GM19035 (cell line): ENCODE measurements at regions not wholly inside any gene's neighbourhood (a gene's known extent, or its start where the extent isn't known, plus 50 kb on each side); places are given as distances from the start of the nearest gene placed in this dataset.

Source experiments
- ATAC-seq: cut with Tn5 transposase; IDR thresholded peaks from one replicate; pipeline ENCODE4 v1.9.1; 2021; ENCODE audit not compliant: unreplicated experiment

DNA sequence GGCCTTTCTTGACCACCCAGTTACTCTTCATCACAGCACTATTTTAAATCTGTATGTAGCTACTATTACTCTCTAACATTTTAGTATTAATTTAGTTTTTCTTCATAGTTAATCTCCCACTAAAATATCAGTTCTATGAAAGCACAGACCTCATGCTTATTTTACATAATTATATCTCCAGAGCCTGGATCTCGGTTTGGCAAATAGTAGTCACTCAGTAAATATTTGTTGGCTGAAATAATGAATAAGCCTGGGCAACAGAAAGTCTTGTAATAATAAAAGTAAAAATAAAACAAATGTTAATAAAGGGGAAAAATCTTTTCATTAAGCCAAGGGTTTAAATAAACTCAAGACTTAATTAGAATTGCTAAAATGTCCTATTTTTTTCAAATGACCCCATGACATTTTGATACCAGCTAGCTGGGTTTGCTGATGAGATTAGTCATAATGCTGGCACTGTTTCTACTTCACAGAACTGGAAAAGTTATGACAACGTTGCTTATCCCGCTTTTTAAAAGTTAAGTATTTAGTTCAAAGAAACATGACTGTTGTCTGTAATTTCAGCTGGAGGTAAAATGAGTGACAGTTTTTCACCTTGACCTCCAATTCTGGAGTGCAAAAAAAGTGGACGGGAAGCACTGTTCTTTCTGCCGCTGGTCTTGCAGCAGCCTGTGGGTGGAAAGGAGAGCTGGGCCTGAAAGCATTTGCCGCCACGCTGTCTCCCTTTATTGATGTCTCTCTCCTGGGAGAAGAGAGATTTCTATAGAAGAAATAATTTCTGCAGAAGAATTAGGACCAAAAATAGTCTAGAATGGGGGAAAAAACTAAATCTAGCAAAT lies 85.2 kb upstream of the SPATA13 start:
- ATAC-seq: no peak

DNA sequence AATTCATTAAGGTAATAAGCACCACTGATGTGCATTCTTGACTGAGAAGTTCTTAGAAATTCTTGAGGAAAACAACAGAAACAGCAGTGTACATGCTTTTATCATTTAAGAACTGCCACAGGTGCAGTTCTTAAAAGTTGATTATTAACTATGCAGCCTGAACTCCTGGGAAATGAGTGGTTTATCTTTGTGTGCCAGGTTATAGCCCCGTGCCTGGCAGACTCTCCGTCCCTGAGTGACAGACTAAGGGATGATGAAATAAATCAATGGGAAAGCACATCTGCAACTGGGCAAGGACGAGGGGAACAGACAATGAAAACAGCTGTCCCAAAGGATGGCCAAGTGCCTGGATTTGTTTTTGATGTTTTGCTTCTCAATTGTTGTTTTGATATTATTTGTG lies 84.4 kb upstream of the SPATA13 start:
- ATAC-seq: no peak

DNA sequence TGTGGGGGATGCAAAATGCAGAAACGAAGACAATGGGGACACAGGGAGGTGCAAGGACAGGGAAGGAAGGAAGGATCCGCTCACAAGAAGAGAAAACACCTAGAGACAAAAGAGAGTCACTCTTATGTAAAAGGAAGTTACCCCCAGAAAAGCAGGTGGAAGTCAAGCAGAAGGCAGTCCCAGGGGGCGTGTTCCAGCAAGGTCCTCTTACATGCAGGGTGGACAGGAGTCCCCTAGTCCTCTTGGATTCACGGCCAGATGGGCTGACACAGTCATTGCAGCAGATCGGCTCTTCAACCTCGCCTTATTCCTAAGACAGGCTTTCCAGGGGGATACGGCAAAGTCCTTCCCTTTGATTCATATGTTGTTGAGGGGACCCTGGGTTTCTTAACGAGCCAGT lies 83.9 kb upstream of the SPATA13 start:
- no peak for ATAC-seq

DNA sequence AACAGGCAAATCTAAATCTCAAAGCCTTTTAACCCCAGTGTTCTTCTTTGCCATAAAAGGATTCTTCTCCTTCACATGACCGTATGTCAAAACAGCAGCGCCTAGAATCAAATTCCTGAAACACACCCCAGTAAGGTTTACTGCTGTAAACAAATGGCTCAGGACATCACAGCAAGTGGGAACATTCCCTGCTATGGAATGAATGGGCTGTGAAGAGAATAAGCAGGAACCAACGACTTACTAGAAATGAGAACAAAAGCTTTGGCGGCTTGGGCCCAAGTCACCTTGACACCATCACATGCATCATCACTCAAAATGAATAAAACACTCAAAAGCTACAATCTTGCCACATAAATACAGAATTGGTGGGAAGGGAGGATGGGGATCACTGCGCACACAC lies 80.4 kb upstream of the SPATA13 start:
- no peak for ATAC-seq

DNA sequence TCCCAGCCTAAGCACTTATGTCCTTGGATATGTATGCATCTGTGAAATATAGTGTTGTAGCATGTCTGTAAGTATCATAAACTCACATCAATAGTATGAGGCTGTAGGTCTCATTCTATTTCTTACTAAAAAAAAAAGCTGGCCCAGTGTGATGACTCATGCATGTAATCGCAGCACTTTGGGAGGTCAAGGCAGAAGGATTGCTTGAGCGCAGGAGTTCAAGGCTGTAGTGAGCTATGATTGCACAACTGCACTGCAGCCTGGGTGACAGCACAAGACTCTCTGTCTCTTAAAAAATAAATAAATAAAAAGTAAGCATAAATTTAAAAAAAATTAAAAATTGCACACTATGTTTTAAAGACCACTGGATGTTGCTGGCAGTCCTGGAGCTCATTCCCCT lies 79.1 kb upstream of the SPATA13 start:
- no peak for ATAC-seq

DNA sequence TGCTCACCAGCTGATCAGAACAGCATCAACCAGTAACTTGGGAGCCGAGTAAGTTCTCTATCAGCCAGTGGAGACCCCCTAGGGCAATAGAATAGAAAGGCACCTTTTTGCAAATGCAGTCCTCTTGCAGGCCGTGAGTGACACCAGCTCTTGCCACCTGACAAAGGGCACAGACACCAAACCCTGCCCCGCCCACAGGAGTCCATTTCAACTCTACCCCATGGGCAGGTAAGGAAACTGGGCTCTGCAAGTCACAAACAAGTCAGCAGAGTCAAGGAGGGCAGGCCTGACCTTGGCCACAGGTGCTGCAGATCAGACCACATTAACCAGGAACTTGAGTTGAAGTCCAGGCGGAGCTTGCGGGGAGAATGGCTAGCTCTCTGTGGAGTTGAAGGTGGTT lies 77.4 kb upstream of the SPATA13 start:
- ATAC-seq: no peak

DNA sequence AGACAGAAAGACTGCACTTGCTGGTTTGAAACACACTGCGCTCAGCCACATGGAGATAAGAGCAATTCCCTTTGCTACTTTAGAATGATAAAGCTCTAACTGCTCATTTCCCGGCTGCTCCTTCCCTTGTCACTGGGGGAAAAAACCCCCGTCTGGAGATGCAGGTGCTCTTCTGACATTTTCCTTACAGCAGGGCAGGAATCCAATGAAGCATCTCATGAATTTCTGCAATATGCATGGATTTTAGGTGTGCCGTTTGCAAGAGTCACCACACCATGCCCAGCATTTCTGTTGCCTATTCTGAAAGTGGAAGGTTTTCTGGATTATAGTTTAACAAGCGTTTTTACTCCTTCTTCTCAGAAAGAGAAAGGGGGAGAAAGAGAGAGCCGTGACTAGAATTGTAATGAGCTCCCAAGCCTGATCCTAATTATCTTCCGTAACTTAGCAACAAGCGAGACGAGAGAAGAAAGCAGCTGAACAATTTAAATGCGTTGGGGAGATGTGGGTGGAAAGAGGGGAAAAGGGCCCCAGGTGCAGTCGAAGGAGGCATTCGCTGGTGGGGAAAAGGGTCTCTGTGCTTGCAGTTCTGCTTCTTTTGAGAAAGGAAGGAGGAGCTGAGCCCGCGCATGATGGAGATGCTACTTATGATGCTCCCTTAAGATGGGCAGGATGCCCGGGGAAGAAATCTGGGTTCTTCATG lies 76.6 kb upstream of the SPATA13 start:
- no peak for ATAC-seq

DNA sequence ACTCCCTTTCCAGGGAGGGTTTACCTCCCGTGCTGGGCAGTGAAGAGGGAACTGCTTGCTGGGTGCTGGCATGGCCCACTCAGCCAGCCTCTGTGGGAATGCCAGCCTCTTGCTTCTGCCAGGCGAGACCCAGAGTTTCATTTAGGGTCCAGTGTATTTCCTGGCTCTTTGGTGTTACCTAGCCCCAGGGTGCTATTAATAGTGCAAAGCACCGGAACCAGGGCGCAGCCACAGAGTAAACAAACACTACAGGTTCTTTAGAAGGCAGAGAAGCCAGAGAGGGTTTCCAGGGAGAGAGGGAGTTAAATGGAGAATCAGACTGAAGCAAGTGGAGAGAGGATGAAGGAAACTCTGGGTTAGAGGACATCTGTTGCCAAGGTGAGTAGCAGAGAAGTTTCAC lies 74.9 kb upstream of the SPATA13 start:
- no peak for ATAC-seq

DNA sequence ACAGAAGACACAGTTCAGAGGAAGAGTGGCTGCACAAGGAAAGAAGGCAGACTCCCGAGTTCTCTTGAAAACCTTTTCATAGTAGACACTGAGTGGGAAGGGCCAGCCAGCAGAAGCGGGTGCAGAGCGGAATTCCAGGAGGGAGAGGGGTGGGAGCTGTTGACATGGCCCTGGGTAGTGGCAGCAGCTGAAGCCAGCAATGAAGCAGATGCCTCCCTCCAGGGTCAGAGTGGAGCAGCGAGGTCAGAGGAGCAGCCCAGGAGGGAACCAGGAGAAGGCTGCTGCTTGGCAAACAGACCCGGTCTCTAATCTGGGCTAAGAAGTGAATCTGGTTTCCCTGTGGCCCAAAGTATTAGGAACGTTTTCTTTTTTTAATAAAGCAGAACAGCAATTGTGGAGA lies 73.9 kb upstream of the SPATA13 start:
- no peak for ATAC-seq

DNA sequence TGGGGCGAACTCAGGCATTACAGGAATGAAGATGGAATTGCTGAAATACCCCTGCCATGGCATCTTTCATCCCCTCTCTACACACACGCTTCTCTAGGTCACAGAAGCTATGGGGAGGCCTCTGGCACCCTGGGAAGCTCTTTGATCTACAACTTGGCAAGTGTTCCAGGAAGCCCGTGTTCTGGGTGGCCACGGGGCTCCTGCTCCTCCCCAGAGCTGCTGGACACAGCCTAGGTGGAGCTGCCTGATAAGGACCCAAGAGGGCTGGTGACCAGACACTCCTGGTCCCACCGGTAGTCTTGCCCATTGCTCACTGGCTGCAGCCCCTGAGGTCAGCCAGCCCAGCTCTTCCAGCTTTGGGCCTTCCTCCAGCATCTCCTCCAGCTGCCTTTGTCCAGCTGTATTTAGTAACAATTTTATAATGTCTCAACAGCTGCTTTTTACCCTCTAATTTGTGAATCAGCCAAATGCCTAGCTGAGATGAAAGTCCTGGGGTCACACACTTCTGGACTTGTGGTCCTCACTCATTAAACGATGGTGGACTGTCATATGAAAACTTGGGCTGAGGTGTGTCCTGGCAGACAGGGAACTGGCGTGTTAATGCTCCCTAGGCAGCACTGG lies 72.8 kb upstream of the SPATA13 start:
- ATAC-seq: no peak

DNA sequence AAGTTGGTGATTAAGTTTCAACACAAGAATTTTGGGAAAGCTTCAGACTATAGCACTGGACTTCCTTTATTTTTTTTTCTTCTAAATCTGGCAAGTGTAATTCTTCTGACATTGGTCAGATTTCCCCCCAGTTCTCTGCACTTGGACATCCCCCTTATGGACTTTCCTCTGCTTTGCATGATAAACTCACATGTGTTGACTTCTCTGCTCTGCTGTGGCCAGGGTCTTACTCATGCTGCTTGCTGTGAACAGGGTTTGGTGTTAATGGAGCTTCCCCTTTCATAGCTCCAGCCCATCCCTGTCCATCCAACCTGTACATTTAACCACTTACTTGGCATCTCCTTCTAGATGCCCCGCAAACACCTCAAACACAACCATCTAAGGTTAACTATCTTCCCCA lies 70.5 kb upstream of the SPATA13 start:
- no peak for ATAC-seq

DNA sequence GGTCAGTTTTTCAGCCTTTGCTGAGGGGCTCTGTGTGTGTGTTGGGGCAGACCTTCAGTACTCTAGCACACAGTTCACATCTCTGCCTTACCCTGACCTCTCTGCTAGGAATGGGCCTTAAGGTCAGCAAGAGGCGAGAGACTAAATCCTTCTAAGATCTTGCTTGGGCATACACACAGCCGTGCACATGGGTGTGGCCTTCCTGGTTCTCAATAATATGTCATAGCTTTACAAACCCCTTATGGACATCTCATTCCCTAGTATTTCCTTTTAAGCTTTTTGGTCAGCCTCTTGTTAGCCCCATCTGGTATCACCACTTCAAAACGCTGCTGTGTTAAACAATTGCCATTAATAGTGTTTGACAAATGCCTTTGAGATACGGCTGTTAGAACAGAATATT lies 69.4 kb upstream of the SPATA13 start:
- no peak for ATAC-seq

DNA sequence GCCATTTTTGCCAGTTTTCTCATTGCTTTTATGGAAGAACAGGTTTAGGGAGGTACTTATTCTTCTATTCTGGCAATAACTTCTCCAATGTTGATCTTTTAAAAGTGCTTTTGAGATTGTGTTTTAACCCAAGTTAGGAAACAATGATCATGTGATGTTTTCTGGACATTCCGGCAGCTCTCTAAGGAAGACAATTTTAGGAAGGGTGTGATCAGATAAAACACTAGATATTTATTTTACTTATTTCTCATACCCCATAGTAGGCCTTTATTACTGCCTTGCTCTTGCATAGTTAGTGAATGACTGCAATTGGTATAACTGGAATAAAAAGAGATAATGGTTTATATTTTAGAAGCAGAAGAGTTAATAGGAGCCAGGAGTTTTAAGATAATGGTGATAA lies 68.4 kb upstream of the SPATA13 start:
- ATAC-seq: no peak

DNA sequence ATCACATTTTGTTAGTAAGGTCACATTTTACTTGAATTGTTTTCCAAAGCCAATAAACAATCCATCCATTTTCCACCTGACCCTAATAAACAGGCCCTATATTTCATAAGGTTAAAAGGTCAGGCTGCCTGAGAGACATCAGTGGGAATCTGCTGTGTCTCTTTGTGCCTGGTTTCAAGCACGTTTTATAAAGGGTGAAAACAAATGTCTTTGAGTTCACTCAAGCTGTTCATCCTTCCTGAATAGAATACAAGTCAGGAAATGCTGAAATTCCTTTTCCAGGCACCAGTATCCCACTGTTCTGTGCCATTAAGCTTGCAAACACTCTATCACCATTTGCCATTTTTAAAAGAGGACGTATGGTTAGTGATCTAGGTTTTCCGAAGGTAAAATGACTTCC lies 67.5 kb upstream of the SPATA13 start:
- no peak for ATAC-seq

DNA sequence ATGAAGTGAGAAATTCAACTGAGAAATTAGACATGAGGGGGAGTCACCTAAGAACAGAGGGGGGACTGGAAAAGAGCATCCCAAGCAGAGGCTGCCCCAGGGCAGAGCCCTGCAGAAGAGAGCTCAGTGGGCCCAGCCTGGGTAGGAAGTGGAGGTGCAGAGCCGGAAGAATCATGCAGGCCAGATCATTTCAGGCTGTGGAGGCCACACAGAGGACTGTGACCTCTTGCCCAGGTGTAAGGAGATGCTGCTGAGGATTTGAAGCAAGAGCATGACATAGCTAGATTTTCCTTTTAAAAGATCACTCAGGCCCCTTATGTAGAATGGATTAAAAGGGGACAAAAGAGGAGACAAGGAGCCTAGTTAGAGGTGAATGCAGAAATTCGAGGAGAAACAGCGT lies 63.9 kb upstream of the SPATA13 start:
- ATAC-seq: no peak

DNA sequence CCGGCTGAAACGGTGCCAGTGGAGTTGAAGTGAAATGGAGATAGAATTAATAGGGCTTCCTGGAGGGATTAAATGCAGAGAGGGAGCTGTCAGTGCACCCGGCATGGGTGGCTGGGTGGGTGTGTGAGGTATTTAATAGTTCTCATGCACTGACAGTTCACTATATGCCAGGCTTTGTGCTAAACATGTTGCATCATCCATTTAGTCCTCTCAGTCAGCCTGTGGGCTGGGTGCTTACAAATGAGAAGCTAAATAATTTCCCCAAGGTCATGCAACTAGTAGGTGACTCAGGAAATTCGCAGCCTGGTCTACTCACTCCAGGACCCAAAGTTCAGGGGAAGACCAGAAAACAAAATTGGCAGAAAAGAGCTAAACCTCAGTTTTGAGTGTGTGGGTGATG lies 63.5 kb upstream of the SPATA13 start:
- no peak for ATAC-seq

DNA sequence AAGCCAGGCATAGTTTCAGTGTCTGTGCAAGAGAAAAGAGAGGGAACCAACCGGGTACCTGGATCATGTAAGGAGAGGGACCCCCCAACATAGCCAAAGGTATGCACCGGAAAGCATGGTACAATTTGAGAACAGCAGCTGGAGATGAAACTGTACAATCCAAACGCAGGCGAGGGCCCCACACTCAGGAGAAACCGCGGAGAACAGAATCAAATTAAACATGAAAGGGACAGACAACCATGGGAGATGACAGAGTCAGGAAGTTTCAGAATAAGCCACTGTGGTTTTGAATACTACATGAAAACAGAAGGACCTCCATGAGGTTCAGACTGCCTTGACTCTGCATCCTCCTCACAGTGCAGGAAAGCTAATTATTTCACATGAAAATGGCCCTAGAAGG lies 62.9 kb upstream of the SPATA13 start:
- no peak for ATAC-seq

DNA sequence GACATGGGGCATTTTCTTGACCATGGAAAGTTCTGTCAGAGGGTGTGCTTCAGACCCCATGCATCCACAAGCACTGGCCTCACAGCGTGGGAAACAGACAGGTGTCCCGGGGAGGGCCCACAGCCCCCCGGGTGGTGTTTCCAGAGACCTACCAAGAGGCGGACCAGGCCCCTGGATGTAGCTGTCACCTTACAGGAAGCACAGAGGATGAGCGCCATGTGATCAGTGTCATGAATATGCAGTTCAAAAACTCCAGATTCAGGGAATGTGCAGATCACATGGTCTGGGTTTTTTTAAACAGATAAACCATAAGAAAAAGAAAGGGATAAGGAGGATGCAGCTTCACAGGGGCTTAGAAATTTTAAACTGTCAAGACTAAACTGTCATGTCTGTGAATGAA lies 61.0 kb upstream of the SPATA13 start:
- ATAC-seq: no peak

DNA sequence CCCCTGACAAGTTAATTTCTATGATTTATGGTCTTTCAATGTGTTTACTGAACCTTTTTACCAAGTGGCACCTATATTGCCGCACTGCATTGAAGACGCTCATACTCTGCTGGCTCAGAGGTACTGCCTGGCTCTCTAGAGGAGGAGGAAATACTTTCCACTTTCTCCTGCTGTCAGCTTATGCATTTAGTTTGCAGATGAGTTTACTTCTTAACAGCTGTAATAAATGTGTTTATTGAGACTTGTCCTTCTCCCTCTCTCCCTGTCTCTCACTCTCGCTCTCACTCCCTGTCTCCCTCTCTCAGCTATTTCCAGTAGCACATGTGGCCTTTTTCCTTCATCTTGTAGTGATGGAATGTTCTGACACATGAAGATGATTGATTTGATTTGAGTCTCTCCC lies 60.3 kb upstream of the SPATA13 start:
- ATAC-seq: no peak

DNA sequence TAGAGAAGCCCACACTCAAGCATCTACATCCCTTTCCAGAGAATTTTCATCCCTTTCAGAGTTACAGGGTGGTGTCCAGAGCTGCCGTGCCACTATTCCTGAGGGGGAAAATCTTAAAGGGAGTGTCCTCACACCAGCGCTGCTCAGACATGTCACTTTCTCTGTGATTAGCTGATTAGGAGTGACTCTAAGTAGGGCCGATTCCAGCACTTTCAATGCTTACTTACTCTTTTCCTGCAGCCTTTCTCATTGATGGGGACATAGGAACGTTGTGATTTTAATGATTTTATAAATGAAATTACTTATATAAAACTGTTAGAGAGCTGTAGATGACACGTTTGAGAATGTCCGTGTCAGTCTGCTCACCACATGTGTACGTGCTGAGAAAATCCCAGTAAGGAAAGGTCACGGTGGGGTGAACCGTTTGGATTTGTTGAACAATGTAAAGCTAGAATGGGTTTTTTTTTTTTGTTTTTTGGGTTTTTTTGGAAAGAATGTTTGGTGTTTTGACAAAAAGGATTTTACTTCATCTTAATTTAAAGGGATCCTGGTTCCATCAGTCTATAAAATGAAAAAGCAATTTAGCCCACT lies 56.6 kb upstream of the SPATA13 start:
- ATAC-seq: no peak

DNA sequence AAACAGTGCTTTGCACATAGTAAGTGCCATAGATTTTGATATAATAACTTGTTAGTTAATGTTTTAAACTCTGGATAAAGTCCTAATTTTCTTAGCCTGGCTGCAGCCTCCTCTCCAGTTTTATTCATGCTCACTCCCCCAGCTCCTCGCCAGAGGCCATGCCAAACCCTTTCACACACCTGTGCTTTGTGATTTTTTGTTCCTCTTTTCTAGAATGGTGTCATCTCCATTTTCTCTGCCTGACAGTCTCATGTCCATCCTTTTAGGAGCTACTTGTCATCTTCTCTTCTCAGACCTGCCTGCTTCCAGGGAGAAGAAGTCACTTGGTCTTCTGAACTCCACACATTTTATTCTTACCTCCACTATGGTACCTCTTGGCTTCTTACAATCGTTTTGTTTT lies 55.8 kb upstream of the SPATA13 start:
- ATAC-seq: no peak

DNA sequence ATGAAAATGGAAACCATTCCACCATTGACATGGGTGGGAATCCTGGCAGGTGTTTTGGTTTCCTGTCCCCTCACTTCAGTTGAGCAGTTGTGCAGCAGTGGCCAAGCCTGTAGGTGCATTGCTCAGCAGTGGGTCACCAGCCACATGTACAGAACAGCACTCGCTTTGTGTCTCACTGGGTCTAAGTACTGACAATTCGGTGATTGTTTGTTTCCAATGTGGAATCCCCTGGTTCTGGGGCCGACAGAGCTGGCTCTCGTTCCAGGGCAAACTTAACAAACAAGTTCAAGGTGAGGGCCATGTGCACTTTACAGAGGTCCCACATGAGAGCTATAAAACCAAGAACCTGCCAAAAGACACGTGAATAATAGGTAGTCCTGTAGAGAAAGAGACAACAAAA lies 54.1 kb upstream of the SPATA13 start:
- ATAC-seq: no peak
